Keratinocyte (primary cell): ENCODE measurements at regions not wholly inside any gene's neighbourhood (a gene's known extent, or its start where the extent isn't known, plus 50 kb on each side); places are given as distances from the start of the nearest gene placed in this dataset.

Experiments used
- DNase-seq: peaks from one replicate; pipeline ENCODE4 v3.0.0-alpha.2; 2011; ENCODE audit warnings: low read depth, missing footprints, low spot score
- FAIRE-seq: peaks from 2 replicates; lab custom pipeline; 2011; peaks lifted over from hg19 to GRCh38; lab: Jason Lieb, UNC
- H2AFZ ChIP-seq: 2 replicates; pipeline ENCODE4 v1.6.0; 2012; ENCODE audit warnings: low read length, control low read depth, inconsistent platforms; ENCODE audit not compliant: control insufficient read depth
- H3K27ac ChIP-seq: 2 replicates; pipeline ENCODE4 v1.5.1; 2011; ENCODE audit warnings: low read length; ENCODE audit not compliant: control insufficient read depth, insufficient read depth
- H3K27me3 ChIP-seq: 3 replicates; pipeline ENCODE4 v1.6.0; 2011; ENCODE audit warnings: low read length; ENCODE audit not compliant: control insufficient read depth, insufficient read depth; ENCODE audit errors: extremely low read depth
- H3K36me3 ChIP-seq, 2 experiments: 2 replicates in 1 of 2; 3 replicates in 1 of 2; pipeline ENCODE4 v1.5.1; 2011; ENCODE audit warnings: low read length in 2 of 2, mild to moderate bottlenecking in 1 of 2; ENCODE audit not compliant: control insufficient read depth in 2 of 2, insufficient read depth in 2 of 2; ENCODE audit errors: extremely low read depth in 1 of 2
- H3K4me1 ChIP-seq: 3 replicates; pipeline ENCODE4 v1.5.1; 2011; ENCODE audit warnings: low read length; ENCODE audit not compliant: control insufficient read depth, insufficient read depth; ENCODE audit errors: extremely low read depth
- H3K4me2 ChIP-seq: 3 replicates; pipeline ENCODE4 v1.6.0; 2011; ENCODE audit warnings: low read depth, low read length; ENCODE audit not compliant: control insufficient read depth, insufficient read depth; ENCODE audit errors: extremely low read depth
- H3K4me3 ChIP-seq, 3 experiments: fragments of 200-600 bp in 1 of 3; sonication (generic) in 1 of 3; 2 replicates in 2 of 3; 3 replicates in 1 of 3; pipeline ENCODE4 v1.5.1; 2011 to 2016; ENCODE audit warnings: low read length in 3 of 3, mild to moderate bottlenecking in 3 of 3, control low read depth in 2 of 3, inconsistent platforms in 1 of 3, low read depth in 1 of 3, mixed read lengths in 1 of 3, mixed run types in 1 of 3, moderate library complexity in 1 of 3; ENCODE audit not compliant: control insufficient read depth in 2 of 3, insufficient read depth in 2 of 3; ENCODE audit errors: extremely low read depth in 1 of 3
- H3K79me2 ChIP-seq: 2 replicates; pipeline ENCODE4 v1.6.0; 2012; ENCODE audit warnings: low read length; ENCODE audit not compliant: control insufficient read depth, insufficient read depth
- H3K9ac ChIP-seq: 3 replicates; pipeline ENCODE4 v1.6.0; 2011; ENCODE audit warnings: low read length; ENCODE audit not compliant: control insufficient read depth, insufficient read depth; ENCODE audit errors: extremely low read depth
- H3K9me1 ChIP-seq: 3 replicates; pipeline ENCODE4 v1.6.0; 2011; ENCODE audit warnings: low read length; ENCODE audit not compliant: control insufficient read depth, insufficient read depth; ENCODE audit errors: extremely low read depth
- H3K9me3 ChIP-seq: 2 replicates; pipeline ENCODE4 v1.5.1; 2012; ENCODE audit warnings: low read depth, low read length; ENCODE audit not compliant: control insufficient read depth
- H4K20me1 ChIP-seq: 3 replicates; pipeline ENCODE4 v1.6.0; 2011; ENCODE audit warnings: low read length; ENCODE audit not compliant: control insufficient read depth, insufficient read depth; ENCODE audit errors: extremely low read depth
- EZH2 ChIP-seq: IDR thresholded peaks from one replicate; pipeline ENCODE4 v1.6.1; 2012; ENCODE audit warnings: inconsistent platforms, mild to moderate bottlenecking, low read length, moderate library complexity
- dilution Hi-C: fragments of 300-500 bp; cut with MboI; formaldehyde crosslinking; loops from one replicate; pipeline ENCODE4 v1.7.0; 2020; ENCODE audit warnings: low sequenced_read_pairs; ENCODE audit not compliant: extremely low pct_ligation_motif_present
- TF ChIP-seq, protein P1 (sequence below), 3 experiments: IDR thresholded peaks in 1 of 3; conservative IDR thresholded peaks in 1 of 3; optimal IDR thresholded peaks in 1 of 3; 2 replicates in 2 of 3; 3 replicates in 1 of 3; pipeline versions ENCODE3 to v1.5.1; 2011; ENCODE audit warnings: low read length in 3 of 3, mild to moderate bottlenecking in 3 of 3, moderate library complexity in 2 of 3, control low read depth in 1 of 3, inconsistent platforms in 1 of 3; ENCODE audit not compliant: insufficient read depth in 2 of 3; ENCODE audit errors: extremely low read depth in 1 of 3

DNA sequence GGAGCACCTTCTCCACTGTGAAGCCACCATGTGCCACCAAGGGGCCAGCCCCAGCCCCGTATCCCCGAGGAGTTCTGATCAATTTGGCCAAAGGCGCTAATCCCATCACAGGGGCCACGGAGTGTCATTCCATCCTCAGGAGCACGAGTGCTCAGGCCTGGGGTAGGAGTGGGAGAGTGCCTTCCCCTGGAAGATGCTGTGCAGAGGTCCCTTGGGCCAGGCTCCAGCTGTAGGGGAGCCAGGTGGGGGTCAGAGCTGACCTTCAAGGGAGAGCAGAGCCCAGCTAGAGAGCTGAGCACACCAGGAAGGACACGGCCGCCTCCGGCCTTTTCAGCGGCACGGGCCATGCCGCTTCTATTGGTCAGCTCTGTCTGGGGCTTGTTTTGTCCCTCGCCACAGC, 1459.9 kb downstream of the BRD1 start:
- Histone ChIP-seq H3K27me3 (no peaks in the 10 kb centered on the region), H3K79me2 (no peaks in the 10 kb centered on the region), H3K27ac (no peak overlapping the region), H3K9me1 (no peaks in the 10 kb centered on the region), H4K20me1 (no peaks in the 10 kb centered on the region), H3K4me1 (no peaks in the 10 kb centered on the region), H3K9me3 (peaks cover 7% of the 10 kb centered on the region), H3K36me3 (no peaks in the 10 kb centered on the region), H3K4me3 (no peak overlapping the region), H3K9ac (no peak overlapping the region), H3K4me2 (no peak overlapping the region), H2AFZ (no peak overlapping the region)
- no peak for FAIRE-seq
- DNase-seq = no peak
- dilution Hi-C loops = no loop called here
- no peak for TF ChIP-seq EZH2
- TF ChIP-seq, protein P1, sequence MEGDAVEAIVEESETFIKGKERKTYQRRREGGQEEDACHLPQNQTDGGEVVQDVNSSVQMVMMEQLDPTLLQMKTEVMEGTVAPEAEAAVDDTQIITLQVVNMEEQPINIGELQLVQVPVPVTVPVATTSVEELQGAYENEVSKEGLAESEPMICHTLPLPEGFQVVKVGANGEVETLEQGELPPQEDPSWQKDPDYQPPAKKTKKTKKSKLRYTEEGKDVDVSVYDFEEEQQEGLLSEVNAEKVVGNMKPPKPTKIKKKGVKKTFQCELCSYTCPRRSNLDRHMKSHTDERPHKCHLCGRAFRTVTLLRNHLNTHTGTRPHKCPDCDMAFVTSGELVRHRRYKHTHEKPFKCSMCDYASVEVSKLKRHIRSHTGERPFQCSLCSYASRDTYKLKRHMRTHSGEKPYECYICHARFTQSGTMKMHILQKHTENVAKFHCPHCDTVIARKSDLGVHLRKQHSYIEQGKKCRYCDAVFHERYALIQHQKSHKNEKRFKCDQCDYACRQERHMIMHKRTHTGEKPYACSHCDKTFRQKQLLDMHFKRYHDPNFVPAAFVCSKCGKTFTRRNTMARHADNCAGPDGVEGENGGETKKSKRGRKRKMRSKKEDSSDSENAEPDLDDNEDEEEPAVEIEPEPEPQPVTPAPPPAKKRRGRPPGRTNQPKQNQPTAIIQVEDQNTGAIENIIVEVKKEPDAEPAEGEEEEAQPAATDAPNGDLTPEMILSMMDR (optimal IDR thresholded peaks at IDR 0.05 in 1 of 3, IDR thresholded peaks at IDR 0.05 in 1 of 3, conservative IDR thresholded peaks at IDR 0.05 in 1 of 3; ENCODE audit: extremely low read depth in 1 of 3, insufficient read depth in 2 of 3, low read length in 3 of 3) = no peak

DNA sequence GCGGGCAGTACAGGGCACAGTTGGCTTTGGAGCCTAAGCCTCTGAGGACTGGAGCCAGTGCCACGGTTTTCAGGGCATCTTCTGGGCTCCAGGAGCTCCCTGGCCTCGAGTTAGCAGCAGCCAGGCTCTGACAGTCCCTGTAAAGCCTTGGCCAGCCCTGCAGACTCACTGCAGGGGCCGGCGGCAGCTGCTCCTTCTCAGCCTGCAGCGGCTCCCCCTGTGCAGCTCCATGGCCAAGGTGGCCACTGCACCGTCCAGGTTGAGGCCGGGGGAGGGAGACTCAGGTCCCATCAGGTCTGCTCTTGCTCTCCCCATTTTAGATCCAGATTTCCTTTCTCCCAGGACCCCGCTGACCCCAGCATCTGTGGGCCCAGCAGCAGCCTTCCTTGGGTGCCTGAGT, 1461.1 kb downstream of the BRD1 start:
- Histone ChIP-seq H3K4me3 (no peak overlapping the region), H3K4me1 (no peaks in the 10 kb centered on the region), H4K20me1 (no peaks in the 10 kb centered on the region), H3K9ac (no peak overlapping the region), H3K36me3 (no peaks in the 10 kb centered on the region), H3K27ac (no peak overlapping the region), H3K9me1 (no peaks in the 10 kb centered on the region), H3K79me2 (no peaks in the 10 kb centered on the region), H2AFZ (no peak overlapping the region), H3K4me2 (no peak overlapping the region), H3K9me3 (peaks cover 7% of the 10 kb centered on the region), H3K27me3 (no peaks in the 10 kb centered on the region)
- DNase-seq (no peak), FAIRE-seq (no peak)
- TF ChIP-seq, protein P1 (optimal IDR thresholded peaks at IDR 0.05 in 1 of 3, IDR thresholded peaks at IDR 0.05 in 1 of 3, conservative IDR thresholded peaks at IDR 0.05 in 1 of 3; ENCODE audit: extremely low read depth in 1 of 3, insufficient read depth in 2 of 3, low read length in 3 of 3) = no peak
- TF ChIP-seq EZH2 = no peak
- dilution Hi-C loops = no loop called here
